ENCODE measurements at regions not wholly inside any gene's neighbourhood (a gene's known extent, or its start where the extent isn't known, plus 50 kb on each side); places are given as distances from the start of the nearest gene placed in this dataset.

DNA sequence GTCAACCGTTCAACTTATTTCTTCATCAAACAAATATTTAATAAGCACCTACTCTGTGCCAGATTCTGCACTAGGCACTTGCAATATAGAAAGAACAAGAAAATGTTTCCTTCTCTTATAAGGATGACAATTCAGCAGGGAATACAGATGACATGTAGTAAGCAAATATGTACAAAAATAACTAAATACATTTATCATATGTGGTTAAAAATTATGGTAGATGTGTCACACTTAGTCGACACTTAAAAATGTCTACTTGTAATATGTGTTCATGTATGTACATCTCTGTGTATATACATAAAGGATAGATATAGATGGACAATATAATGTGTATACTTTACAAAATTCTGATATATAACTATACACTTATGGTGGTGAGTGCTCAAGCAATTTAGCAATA, 417.0 kb upstream of the MEF2C start:
- no peak overlapping the region for H3K9ac ChIP-seq (ENCODE audit: low read length)
- no peaks in the 10 kb centered on the region for H3K79me2 ChIP-seq (ENCODE audit: low read length)
- H3K4me3 ChIP-seq (ENCODE audit: low read length), result no peak overlapping the region
- H3K27ac ChIP-seq (ENCODE audit: low read length), result no peak overlapping the region
- no peak for DNase-seq
- no peak overlapping the region for H3K4me2 ChIP-seq (ENCODE audit: low read depth, low read length, poor library complexity, severe bottlenecking)
- H2AFZ ChIP-seq (ENCODE audit: low read length), result no peak overlapping the region
- no peaks in the 10 kb centered on the region for H4K20me1 ChIP-seq (ENCODE audit: insufficient read depth, low read depth, low read length)
- no peaks in the 10 kb centered on the region for H3K27me3 ChIP-seq (ENCODE audit: low read length)
- H3K9me2 ChIP-seq (replicated peaks; ENCODE audit: insufficient read depth, low read length), result no peaks in the 10 kb centered on the region
- no peaks in the 10 kb centered on the region for H3K4me1 ChIP-seq (ENCODE audit: low read length)
- no peaks in the 10 kb centered on the region for H3K36me3 ChIP-seq (ENCODE audit: insufficient read depth, low read length)
- H3K9me3 ChIP-seq (ENCODE audit: low read length), result no peaks in the 10 kb centered on the region

DNA sequence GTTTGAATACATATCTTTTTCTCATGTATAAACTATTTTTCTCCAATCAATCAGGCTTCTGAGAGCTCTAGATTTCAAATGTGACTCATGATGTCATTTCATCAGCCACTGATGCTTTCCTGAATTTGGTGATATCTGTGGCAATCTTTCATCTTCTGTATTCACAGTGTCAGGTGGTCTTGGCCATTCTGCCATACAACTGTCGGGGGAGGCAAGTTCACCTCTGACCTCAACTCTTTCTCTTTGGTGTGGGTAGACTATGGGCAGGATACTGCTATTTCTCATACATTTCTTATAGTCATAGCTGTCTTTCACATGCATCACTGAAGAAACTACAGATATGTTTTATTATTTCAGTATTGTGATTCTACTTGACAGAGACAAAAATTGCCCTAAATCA, 414.1 kb upstream of the MEF2C start:
- Histone ChIP-seq H4K20me1 (ENCODE audit: insufficient read depth, low read depth, low read length) (no peaks in the 10 kb centered on the region), H3K9ac (ENCODE audit: low read length) (no peak overlapping the region), H3K9me2 (replicated peaks; ENCODE audit: insufficient read depth, low read length) (no peaks in the 10 kb centered on the region), H3K27me3 (ENCODE audit: low read length) (no peaks in the 10 kb centered on the region), H3K79me2 (ENCODE audit: low read length) (no peaks in the 10 kb centered on the region), H3K9me3 (ENCODE audit: low read length) (no peaks in the 10 kb centered on the region), H3K4me2 (ENCODE audit: low read depth, low read length, poor library complexity, severe bottlenecking) (no peak overlapping the region), H3K4me3 (ENCODE audit: low read length) (no peak overlapping the region), H2AFZ (ENCODE audit: low read length) (no peak overlapping the region), H3K27ac (ENCODE audit: low read length) (no peak overlapping the region), H3K36me3 (ENCODE audit: insufficient read depth, low read length) (no peaks in the 10 kb centered on the region), H3K4me1 (ENCODE audit: low read length) (no peaks in the 10 kb centered on the region)
- no peak for DNase-seq

GRCh38 chr5:89293810-89294209, 410.8 kb upstream of the MEF2C start:
- no peaks in the 10 kb centered on the region for H3K9me2 ChIP-seq (replicated peaks; ENCODE audit: insufficient read depth, low read length)
- H3K79me2 ChIP-seq (ENCODE audit: low read length), result no peaks in the 10 kb centered on the region
- H3K4me2 ChIP-seq (ENCODE audit: low read depth, low read length, poor library complexity, severe bottlenecking), result no peak overlapping the region
- no peaks in the 10 kb centered on the region for H3K4me1 ChIP-seq (ENCODE audit: low read length)
- no peak for DNase-seq
- no peak overlapping the region for H2AFZ ChIP-seq (ENCODE audit: low read length)
- no peaks in the 10 kb centered on the region for H3K36me3 ChIP-seq (ENCODE audit: insufficient read depth, low read length)
- H3K27me3 ChIP-seq (ENCODE audit: low read length), result no peaks in the 10 kb centered on the region
- H3K4me3 ChIP-seq (ENCODE audit: low read length), result no peak overlapping the region
- H4K20me1 ChIP-seq (ENCODE audit: insufficient read depth, low read depth, low read length), result no peaks in the 10 kb centered on the region
- no peak overlapping the region for H3K27ac ChIP-seq (ENCODE audit: low read length)
- H3K9me3 ChIP-seq (ENCODE audit: low read length), result no peaks in the 10 kb centered on the region
- H3K9ac ChIP-seq (ENCODE audit: low read length), result no peak overlapping the region

GRCh38 chr5:89292487-89292886, 409.5 kb upstream of the MEF2C start:
- Histone ChIP-seq H3K79me2 (ENCODE audit: low read length) (no peaks in the 10 kb centered on the region), H3K27me3 (ENCODE audit: low read length) (no peaks in the 10 kb centered on the region)

GRCh38 chr5:89289604-89290003, 406.6 kb upstream of the MEF2C start:
- DNase-seq, result no peak
- Histone ChIP-seq H3K4me1 (ENCODE audit: low read length) (no peaks in the 10 kb centered on the region), H2AFZ (ENCODE audit: low read length) (no peak overlapping the region), H3K9me2 (replicated peaks; ENCODE audit: insufficient read depth, low read length) (no peaks in the 10 kb centered on the region), H3K27me3 (ENCODE audit: low read length) (no peaks in the 10 kb centered on the region), H3K36me3 (ENCODE audit: insufficient read depth, low read length) (no peaks in the 10 kb centered on the region), H3K9ac (ENCODE audit: low read length) (no peak overlapping the region), H4K20me1 (ENCODE audit: insufficient read depth, low read depth, low read length) (no peaks in the 10 kb centered on the region), H3K27ac (ENCODE audit: low read length) (no peak overlapping the region), H3K4me3 (ENCODE audit: low read length) (no peak overlapping the region), H3K79me2 (ENCODE audit: low read length) (no peaks in the 10 kb centered on the region), H3K9me3 (ENCODE audit: low read length) (no peaks in the 10 kb centered on the region), H3K4me2 (ENCODE audit: low read depth, low read length, poor library complexity, severe bottlenecking) (no peak overlapping the region)

More at GRCh38 chr5:89292487-89292886, 409.5 kb upstream of the MEF2C start:
- Histone ChIP-seq H3K36me3 (ENCODE audit: insufficient read depth, low read length) (no peaks in the 10 kb centered on the region), H3K9ac (ENCODE audit: low read length) (no peak overlapping the region), H3K4me2 (ENCODE audit: low read depth, low read length, poor library complexity, severe bottlenecking) (no peak overlapping the region), H3K4me3 (ENCODE audit: low read length) (no peak overlapping the region), H3K9me3 (ENCODE audit: low read length) (no peaks in the 10 kb centered on the region), H4K20me1 (ENCODE audit: insufficient read depth, low read depth, low read length) (no peaks in the 10 kb centered on the region), H3K9me2 (replicated peaks; ENCODE audit: insufficient read depth, low read length) (no peaks in the 10 kb centered on the region), H3K27ac (ENCODE audit: low read length) (no peak overlapping the region), H2AFZ (ENCODE audit: low read length) (no peak overlapping the region), H3K4me1 (ENCODE audit: low read length) (no peaks in the 10 kb centered on the region)
- DNase-seq, result no peak

DNA sequence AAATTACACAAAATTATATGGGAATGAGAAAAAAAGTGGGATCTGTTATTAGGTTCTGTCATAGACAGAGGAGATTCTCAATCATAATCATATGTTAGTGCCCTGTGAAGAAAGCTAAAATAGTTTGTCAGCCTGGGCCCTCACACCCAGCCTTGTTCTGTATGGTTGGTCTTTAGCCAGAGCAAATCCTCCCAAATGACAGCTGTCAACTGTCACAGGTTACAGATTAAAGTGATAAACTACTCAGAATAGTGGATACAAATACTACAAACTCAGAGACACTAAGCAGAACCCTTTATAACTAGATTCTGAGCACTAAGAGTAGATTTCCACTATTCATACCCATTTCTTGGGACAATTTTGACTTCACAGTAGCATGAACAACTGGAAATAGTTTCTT, 405.0 kb upstream of the MEF2C start:
- H2AFZ ChIP-seq (ENCODE audit: low read length), result no peak overlapping the region
- no peak overlapping the region for H3K4me2 ChIP-seq (ENCODE audit: low read depth, low read length, poor library complexity, severe bottlenecking)
- no peaks in the 10 kb centered on the region for H3K9me2 ChIP-seq (replicated peaks; ENCODE audit: insufficient read depth, low read length)
- no peaks in the 10 kb centered on the region for H3K9me3 ChIP-seq (ENCODE audit: low read length)
- DNase-seq, result no peak
- no peaks in the 10 kb centered on the region for H4K20me1 ChIP-seq (ENCODE audit: insufficient read depth, low read depth, low read length)
- H3K9ac ChIP-seq (ENCODE audit: low read length), result no peak overlapping the region
- H3K27me3 ChIP-seq (ENCODE audit: low read length), result no peaks in the 10 kb centered on the region
- no peak overlapping the region for H3K27ac ChIP-seq (ENCODE audit: low read length)
- no peak overlapping the region for H3K4me3 ChIP-seq (ENCODE audit: low read length)
- no peaks in the 10 kb centered on the region for H3K79me2 ChIP-seq (ENCODE audit: low read length)
- H3K4me1 ChIP-seq (ENCODE audit: low read length), result no peaks in the 10 kb centered on the region
- no peaks in the 10 kb centered on the region for H3K36me3 ChIP-seq (ENCODE audit: insufficient read depth, low read length)

DNA sequence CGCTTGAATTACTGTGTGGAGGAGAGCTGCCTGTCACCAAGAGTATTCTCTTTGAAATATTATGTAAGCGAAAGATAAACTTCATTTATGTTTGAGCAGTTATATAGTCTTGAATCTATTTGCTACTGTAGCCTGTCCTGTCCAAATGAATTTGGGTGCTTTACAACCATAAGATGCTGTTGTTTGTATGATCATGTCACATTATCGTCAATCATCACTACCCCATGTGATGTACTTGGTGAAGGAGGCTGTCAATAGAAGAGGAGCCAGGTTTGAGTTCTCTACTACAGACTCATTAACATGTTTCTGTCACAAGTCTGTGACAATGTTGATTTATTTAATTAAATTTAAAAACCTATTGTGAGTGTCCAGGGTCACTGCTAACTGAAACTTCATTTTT, 403.3 kb upstream of the MEF2C start:
- no peak for DNase-seq
- H3K4me1 ChIP-seq (ENCODE audit: low read length), result no peaks in the 10 kb centered on the region
- H3K27me3 ChIP-seq (ENCODE audit: low read length), result no peaks in the 10 kb centered on the region
- H3K9me3 ChIP-seq (ENCODE audit: low read length), result no peaks in the 10 kb centered on the region
- H2AFZ ChIP-seq (ENCODE audit: low read length), result no peak overlapping the region
- H3K4me2 ChIP-seq (ENCODE audit: low read depth, low read length, poor library complexity, severe bottlenecking), result no peak overlapping the region
- no peak overlapping the region for H3K9ac ChIP-seq (ENCODE audit: low read length)
- no peaks in the 10 kb centered on the region for H4K20me1 ChIP-seq (ENCODE audit: insufficient read depth, low read depth, low read length)
- no peak overlapping the region for H3K4me3 ChIP-seq (ENCODE audit: low read length)
- no peaks in the 10 kb centered on the region for H3K79me2 ChIP-seq (ENCODE audit: low read length)
- H3K27ac ChIP-seq (ENCODE audit: low read length), result no peak overlapping the region
- H3K36me3 ChIP-seq (ENCODE audit: insufficient read depth, low read length), result no peaks in the 10 kb centered on the region
- H3K9me2 ChIP-seq (replicated peaks; ENCODE audit: insufficient read depth, low read length), result no peaks in the 10 kb centered on the region

DNA sequence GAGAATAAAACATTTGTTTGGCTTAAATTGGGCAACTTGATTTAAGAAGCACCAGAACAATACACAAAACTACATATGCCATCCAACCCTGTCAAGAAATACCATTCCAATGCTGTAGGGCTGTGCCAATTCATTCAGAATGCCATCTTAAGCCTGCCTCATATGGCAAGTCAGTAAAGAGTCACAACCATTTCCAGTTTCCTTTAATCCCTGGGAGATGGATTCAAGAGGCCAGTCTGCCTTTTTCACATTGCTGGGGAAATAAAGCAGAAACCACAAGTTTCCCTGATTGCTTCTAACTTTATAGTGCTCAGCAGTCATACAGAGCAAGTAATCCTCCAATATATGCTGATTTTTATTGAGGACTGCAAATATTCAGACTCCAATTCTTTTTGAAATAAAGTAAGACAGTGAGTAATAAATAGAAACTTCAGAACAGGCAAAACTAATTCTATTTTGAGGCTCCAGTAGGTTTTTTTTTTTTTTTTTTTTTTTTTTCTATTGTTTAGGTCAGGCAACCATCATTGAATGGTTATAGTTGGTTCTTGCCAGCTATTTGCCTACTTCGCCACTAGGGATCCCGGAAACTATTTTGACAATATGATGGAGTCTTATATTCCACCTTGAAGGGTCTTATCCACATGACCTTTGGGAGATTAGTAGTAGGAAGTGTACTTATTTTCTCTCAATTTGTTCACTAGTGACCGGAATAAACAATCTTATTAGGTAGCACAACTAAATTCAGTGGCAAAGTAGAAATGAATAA, 400.9 kb upstream of the MEF2C start:
- Histone ChIP-seq H3K79me2 (ENCODE audit: low read length) (no peaks in the 10 kb centered on the region), H3K4me1 (ENCODE audit: low read length) (no peaks in the 10 kb centered on the region), H4K20me1 (ENCODE audit: insufficient read depth, low read depth, low read length) (no peaks in the 10 kb centered on the region), H2AFZ (ENCODE audit: low read length) (no peak overlapping the region), H3K27ac (ENCODE audit: low read length) (no peak overlapping the region), H3K9me2 (replicated peaks; ENCODE audit: insufficient read depth, low read length) (no peaks in the 10 kb centered on the region), H3K36me3 (ENCODE audit: insufficient read depth, low read length) (no peaks in the 10 kb centered on the region), H3K9ac (ENCODE audit: low read length) (no peak overlapping the region), H3K27me3 (ENCODE audit: low read length) (no peaks in the 10 kb centered on the region), H3K9me3 (ENCODE audit: low read length) (no peaks in the 10 kb centered on the region), H3K4me3 (ENCODE audit: low read length) (no peak overlapping the region), H3K4me2 (ENCODE audit: low read depth, low read length, poor library complexity, severe bottlenecking) (no peak overlapping the region)
- no peak for DNase-seq

Data from Karpas-422 (cell line).